GM12878 (cell line): ENCODE measurements at regions not wholly inside any gene's neighbourhood (a gene's known extent, or its start where the extent isn't known, plus 50 kb on each side); places are given as distances from the start of the nearest gene placed in this dataset.

ENCODE experiments used
- GABPA ChIP-seq: IDR thresholded peaks from 2 replicates; pipeline ENCODE4 v1.6.1; 2014; ENCODE audit warnings: antibody characterized with exemption, low read depth, mild to moderate bottlenecking, inconsistent platforms
- IKZF1 ChIP-seq: fragments of 450-650 bp; conservative IDR thresholded peaks from 2 replicates; pipeline ENCODE4 v1.6.1; 2017; ENCODE audit warnings: antibody characterized with exemption, mild to moderate bottlenecking
- JUND ChIP-seq: IDR thresholded peaks from 2 replicates; pipeline ENCODE4 v1.6.1; 2012; ENCODE audit warnings: low read depth, mild to moderate bottlenecking, low read length, improper control_type of control experiment, moderate library complexity

GRCh38 chr14:56498112-56498511 is 81.5 kb upstream of the TMEM260 start:
- TF ChIP-seq IKZF1 (no peak), JUND (no peak), GABPA (no peak)
